Small intestine (tissue), 7 donors: ENCODE measurements at regions not wholly inside any gene's neighbourhood (a gene's known extent, or its start where the extent isn't known, plus 50 kb on each side); places are given as distances from the start of the nearest gene placed in this dataset.
"Not testable (repeated sequence)": the region's sequence is repeated elsewhere in the genome, so short reads cannot be mapped to it uniquely, and the experiment has no call there.

Source experiments
- DNase-seq, 2 donors: peaks; one replicate each; pipeline versions ENCODE4 v3.0.0 to v3.0.0-alpha.2; 2013
- FAIRE-seq: peaks from 2 replicates; lab custom pipeline; 2012; peaks lifted over from hg19 to GRCh38; lab: Jason Lieb, UNC
- H3K27ac ChIP-seq, 3 donors: one replicate each; pipeline ENCODE4 v1.5.1; 2013; ENCODE audit warnings: low read length in 2 of 3, mild to moderate bottlenecking in 2 of 3, control low read depth in 1 of 3, inconsistent platforms in 1 of 3, low read depth in 1 of 3, moderate library complexity in 1 of 3
- H3K27me3 ChIP-seq, 3 donors: one replicate each; pipeline ENCODE4 v1.6.1; 2013; ENCODE audit warnings: low read length in 3 of 3, inconsistent platforms in 1 of 3; ENCODE audit not compliant: control insufficient read depth in 3 of 3, insufficient read depth in 3 of 3
- H3K36me3 ChIP-seq, 3 donors: one replicate each; pipeline ENCODE4 v1.6.1; 2013; ENCODE audit warnings: low read length in 3 of 3, inconsistent platforms in 1 of 3, low read depth in 1 of 3, mild to moderate bottlenecking in 1 of 3, moderate library complexity in 1 of 3; ENCODE audit not compliant: control insufficient read depth in 3 of 3, insufficient read depth in 2 of 3
- H3K4me1 ChIP-seq, 3 donors: one replicate each; pipeline ENCODE4 v1.6.1; 2013; ENCODE audit warnings: low read length in 2 of 3, inconsistent platforms in 1 of 3, low read depth in 1 of 3, mild to moderate bottlenecking in 1 of 3, moderate library complexity in 1 of 3; ENCODE audit not compliant: control insufficient read depth in 3 of 3, insufficient read depth in 2 of 3
- H3K4me3 ChIP-seq, 3 donors: one replicate each; pipeline ENCODE4 v1.5.1; 2013; ENCODE audit warnings: low read length in 3 of 3, control low read depth in 1 of 3, inconsistent platforms in 1 of 3, low read depth in 1 of 3, mild to moderate bottlenecking in 1 of 3, moderate library complexity in 1 of 3
- H3K9me3 ChIP-seq, 2 donors: one replicate each; pipeline ENCODE4 v1.6.1; 2013; ENCODE audit warnings: low read depth in 1 of 2, low read length in 1 of 2; ENCODE audit not compliant: control insufficient read depth in 2 of 2, insufficient read depth in 1 of 2
- WGBS, 3 donors: extraction: QIAGEN DNeasy Blood & Tissue Kit; methylation state at CpG; one replicate each; pipeline ENCODE4 v1.1.7; 2013; 5-methylcytosine and 5-hydroxymethylcytosine counted together
- donor health status: healthy with polysubstance abuse.
- donor health status: control.
- donor health status: control.
- donor health status: Bipolar disorder and iron deficiency.
- donor health status: healthy.

- WGBS, 3 donors: 39 to 54% (median 48%) methylated on average over 22 of the region's 22 CpGs
- H3K27me3 ChIP-seq: peaks cover 8 to 14% (median 13%) of the 10 kb centered on the region in 3 donors
- H3K4me3 ChIP-seq: no peak overlapping the region
- no peaks in the 10 kb centered on the region for H3K4me1 ChIP-seq
- FAIRE-seq (no peak), DNase-seq (no peak)
- no peaks in the 10 kb centered on the region for H3K36me3 ChIP-seq
- no peaks in the 10 kb centered on the region for H3K9me3 ChIP-seq
- no peak overlapping the region for H3K27ac ChIP-seq
These were observed 1342.2 kb downstream of the BRD1 start for GRCh38 chr22:48485149-48486133.

GRCh38 chr22:48483764-48484528 lies 1343.7 kb downstream of the BRD1 start:
- Histone ChIP-seq H3K36me3 (no peaks in the 10 kb centered on the region), H3K4me1 (no peaks in the 10 kb centered on the region), H3K27me3 (peaks cover 5 to 14% (median 7%) of the 10 kb centered on the region in 3 donors), H3K27ac (no peak overlapping the region), H3K4me3 (no peak overlapping the region), H3K9me3 (no peaks in the 10 kb centered on the region)
- DNase-seq (no peak), FAIRE-seq (no peak)
- WGBS, 3 donors: 47 to 55% (median 53%) methylated on average over 12 of the region's 12 CpGs

GRCh38 chr22:48482771-48483170 lies 1344.9 kb downstream of the BRD1 start:
- Histone ChIP-seq H3K9me3 (no peaks in the 10 kb centered on the region), H3K4me3 (no peak overlapping the region), H3K27me3 (peaks cover 0 to 10% (median 0%) of the 10 kb centered on the region in 3 donors), H3K27ac (no peak overlapping the region), H3K36me3 (no peaks in the 10 kb centered on the region), H3K4me1 (no peaks in the 10 kb centered on the region)
- no peak for FAIRE-seq
- DNase-seq: no peak
- WGBS, 3 donors: 57 to 80% (median 73%) methylated on average over 2 of the region's 2 CpGs

GRCh38 chr22:48482198-48482597 lies 1345.5 kb downstream of the BRD1 start:
- not testable (repeated sequence) for H3K4me3 ChIP-seq, FAIRE-seq
- WGBS, 3 donors: 90 to 96% (median 94%) methylated on average over 11 of the region's 11 CpGs

GRCh38 chr22:48481748-48482147 lies 1345.9 kb downstream of the BRD1 start:
- Histone ChIP-seq H3K36me3 (no peaks in the 10 kb centered on the region), H3K9me3 (no peaks in the 10 kb centered on the region), H3K27ac (no peak overlapping the region), H3K27me3 (peaks cover 0 to 5% (median 0%) of the 10 kb centered on the region in 3 donors), H3K4me1 (no peaks in the 10 kb centered on the region), H3K4me3 (no peak overlapping the region)
- no peak for FAIRE-seq
- 93 to 99% (median 95%) methylated on average over 2 of the region's 2 CpGs for whole genome bisulfite sequencing, 3 donors
- DNase-seq: no peak

More at GRCh38 chr22:48482198-48482597, 1345.5 kb downstream of the BRD1 start:
- H3K36me3 ChIP-seq, H3K9me3 ChIP-seq, H3K27ac ChIP-seq, H3K4me1 ChIP-seq, H3K27me3 ChIP-seq, DNase-seq: not testable (repeated sequence)

GRCh38 chr22:48478529-48479265 lies 1349.0 kb downstream of the BRD1 start:
- 86 to 92% (median 87%) methylated on average over 11 of the region's 11 CpGs for WGBS, 3 donors
- DNase-seq: no peak
- H3K27me3 ChIP-seq: peaks cover 0 to 4% (median 0%) of the 10 kb centered on the region in 3 donors
- H3K4me3 ChIP-seq: no peak overlapping the region
- no peaks in the 10 kb centered on the region for H3K9me3 ChIP-seq
- no peak overlapping the region for H3K27ac ChIP-seq
- H3K4me1 ChIP-seq: no peaks in the 10 kb centered on the region
- no peaks in the 10 kb centered on the region for H3K36me3 ChIP-seq
- FAIRE-seq: no peak

GRCh38 chr22:48478124-48478523 lies 1349.5 kb downstream of the BRD1 start:
- H3K4me3 ChIP-seq: no peak overlapping the region
- 76 to 83% (median 82%) methylated on average over 11 of the region's 11 CpGs for WGBS, 3 donors
- no peaks in the 10 kb centered on the region for H3K4me1 ChIP-seq
- no peak for DNase-seq
- H3K9me3 ChIP-seq: no peaks in the 10 kb centered on the region
- no peaks in the 10 kb centered on the region for H3K36me3 ChIP-seq
- no peak for FAIRE-seq
- H3K27ac ChIP-seq: no peak overlapping the region
- peaks cover 0 to 4% (median 1%) of the 10 kb centered on the region in 3 donors for H3K27me3 ChIP-seq
